Cardiac septum (tissue), 1 donor: ENCODE measurements at regions not wholly inside any gene's neighbourhood (a gene's known extent, or its start where the extent isn't known, plus 50 kb on each side); places are given as distances from the start of the nearest gene placed in this dataset.

Experiments
- DNase-seq: peaks from one replicate; pipeline ENCODE4 v3.0.0-alpha.2; 2020; ENCODE audit warnings: low spot score
- intact Hi-C: fragments of 100-400 bp; cut with DNase I; formaldehyde crosslinking; loops from one replicate; pipeline ENCODE4 v1.14.0; 2022
- donor health status: DM: no; HTN: no; CAD: no.

DNA sequence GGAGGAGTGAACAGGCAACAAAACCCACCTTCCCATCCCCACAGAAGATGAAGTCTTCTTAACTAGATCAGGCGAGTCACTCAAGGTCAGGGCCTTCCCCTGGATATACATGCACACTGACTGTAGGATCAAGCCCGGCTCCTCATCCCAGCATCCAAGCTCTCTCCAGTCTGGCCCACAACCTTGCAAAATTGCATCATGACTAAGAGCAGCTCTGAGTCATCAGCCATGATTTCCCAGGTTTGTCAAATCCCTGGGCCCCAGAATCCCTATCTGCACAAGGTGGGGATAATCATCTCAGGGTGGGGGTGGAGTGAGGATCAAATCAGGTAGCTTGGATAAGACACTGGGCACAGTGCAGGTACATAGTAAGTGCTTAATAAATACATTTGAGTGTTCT is 199.3 kb upstream of the GRIK3 start:
- DNase-seq: no peak
- intact Hi-C loops: no loop called here

DNA sequence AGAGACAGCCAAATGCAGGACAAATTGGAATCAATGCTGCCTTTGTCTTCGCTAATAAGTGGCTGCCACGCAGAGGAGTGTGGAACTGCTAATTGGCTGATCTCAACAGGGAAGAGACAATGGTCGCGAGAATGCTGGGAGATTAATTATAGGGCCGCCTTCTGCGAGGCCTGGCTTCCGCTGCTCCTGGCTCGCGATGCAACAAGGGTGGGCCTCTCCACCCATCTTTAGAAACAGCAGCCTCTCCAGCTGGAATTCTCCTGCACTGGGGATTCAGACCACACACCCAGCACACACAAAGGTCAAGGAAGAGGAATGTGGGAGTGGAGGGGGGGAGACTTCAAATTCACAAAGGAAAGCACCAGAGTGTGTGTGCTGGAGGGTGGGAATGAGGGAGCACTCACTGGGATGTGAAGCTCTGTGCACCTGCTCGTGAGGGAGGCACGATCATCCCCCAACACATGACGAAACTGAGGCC is 200.7 kb upstream of the GRIK3 start:
- DNase-seq: no peak
- intact Hi-C loops: no loop called here

DNA sequence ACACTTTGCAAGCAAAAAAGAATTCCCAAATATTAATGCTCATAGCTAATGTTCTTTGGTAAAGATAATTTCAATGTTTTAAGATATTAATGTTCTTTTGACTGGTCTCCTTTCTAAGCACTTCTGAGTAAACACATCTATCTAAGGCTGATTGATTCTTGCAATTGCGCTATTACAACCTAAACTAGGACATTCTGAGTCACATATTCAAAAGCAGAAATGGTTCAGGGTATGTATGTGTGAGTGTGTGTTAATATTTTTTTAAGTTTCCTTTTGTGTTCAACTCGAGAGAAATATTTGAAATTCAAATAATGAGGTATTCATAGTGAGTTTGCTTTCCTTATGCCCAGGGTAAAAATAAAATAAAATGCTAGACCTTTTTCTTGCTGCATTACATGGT is 203.6 kb upstream of the GRIK3 start:
- DNase-seq: no peak
- intact Hi-C loops: no loop called here

DNA sequence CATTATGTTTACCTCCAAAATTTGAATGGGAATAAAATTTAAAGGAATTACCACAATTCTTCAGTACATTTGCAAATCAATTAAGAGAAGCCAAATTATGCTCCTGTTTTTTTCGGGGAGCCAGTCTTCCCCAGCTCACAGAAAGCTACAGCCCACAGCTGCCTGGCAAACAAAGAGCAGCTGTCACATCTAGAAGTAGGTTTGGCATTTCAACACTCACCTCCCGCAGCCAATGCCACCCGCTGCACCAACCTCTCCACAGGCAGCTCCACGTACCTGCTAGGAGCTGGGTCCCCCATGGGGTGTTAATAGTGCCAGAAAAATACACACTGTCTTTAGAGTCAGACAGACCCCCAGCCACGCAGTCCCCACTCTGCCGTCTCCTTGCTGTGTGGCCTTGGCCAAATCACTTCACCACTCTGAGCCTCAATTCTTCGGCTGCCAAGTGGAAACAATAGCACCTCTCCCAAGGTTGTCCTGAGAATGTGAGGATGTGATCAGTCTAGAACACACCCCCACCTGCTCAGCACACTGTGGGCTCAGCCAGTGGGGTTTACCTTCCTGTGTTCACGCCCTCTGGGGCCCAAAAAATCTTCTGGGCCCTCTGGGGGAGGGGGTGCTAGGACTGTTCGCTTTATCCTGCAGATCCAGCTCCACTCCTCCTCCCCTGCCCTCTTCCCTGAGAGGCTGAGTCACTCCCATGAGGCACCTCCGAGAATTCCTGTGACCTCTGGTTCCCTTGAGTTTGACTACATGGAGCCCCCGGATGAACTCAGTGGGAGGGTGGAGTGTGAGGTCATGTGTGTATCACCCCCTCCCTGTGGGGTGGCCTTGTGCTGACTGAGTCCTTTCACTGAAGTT is 204.3 kb upstream of the GRIK3 start:
- DNase-seq: no peak
- intact Hi-C loops: no loop called here

DNA sequence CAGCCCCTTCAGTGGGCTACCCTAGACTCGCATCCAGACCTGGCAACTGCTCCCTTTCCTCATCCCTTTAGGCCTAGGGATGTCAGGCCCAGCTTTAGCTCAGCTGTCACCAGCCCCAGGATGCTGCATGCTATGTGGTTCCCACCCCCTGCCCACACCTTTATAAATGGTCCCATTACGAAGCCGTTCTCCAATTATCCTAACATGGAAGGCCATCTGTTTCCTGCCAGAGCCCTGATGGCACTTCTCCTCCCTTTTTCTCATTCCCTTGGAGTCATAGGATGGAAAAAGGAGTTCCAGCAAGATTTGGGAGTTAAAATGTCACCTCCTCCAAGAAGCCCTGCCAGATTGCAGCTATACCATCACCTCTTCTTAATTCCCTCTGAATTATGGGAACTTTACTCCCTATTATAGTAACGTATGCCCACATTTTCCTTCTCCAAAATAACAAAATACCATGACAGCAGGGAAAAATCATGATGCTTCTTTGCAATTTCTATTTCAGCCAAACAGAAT is 205.0 kb upstream of the GRIK3 start:
- no peak for DNase-seq
- intact Hi-C loops: no loop called here

DNA sequence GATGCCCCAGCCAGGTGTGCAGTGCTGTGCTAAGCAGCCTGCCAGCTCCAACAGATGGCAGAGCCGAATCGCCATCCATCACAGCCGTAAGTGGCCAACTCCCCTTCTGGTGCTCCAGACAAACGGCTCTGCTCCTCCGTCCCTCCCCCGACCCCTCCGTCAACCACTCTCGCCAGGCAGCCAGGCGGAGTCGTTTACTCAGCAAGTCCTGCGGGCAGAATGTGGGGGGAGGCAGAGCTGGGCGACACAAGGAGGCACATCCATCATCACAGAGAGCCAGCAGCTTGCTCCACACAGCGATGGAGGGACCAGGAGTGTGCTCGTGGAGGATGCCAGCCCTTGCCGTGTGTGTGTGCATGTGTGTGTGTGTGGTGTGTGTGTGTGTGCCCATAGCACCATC is 206.6 kb upstream of the GRIK3 start:
- intact Hi-C loops: no loop called here
- DNase-seq: no peak

DNA sequence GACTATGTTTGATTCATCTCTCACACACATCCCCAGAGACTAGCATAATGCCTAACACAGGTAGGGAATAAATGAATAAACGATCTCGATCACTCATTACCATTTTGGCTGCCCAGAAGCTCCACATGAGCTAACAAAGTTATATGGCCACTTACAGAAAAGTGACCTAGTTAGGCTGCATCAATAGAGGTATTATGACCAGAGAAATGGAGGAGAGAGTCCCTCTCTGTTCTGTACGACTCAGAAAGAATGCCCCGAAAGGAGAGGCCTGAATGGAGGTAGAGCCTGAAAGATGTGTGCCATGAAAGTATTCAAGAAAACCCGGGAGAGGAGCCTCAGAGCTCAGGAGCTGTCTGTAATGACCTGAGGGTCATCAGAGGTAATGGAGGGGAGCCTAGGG is 208.2 kb upstream of the GRIK3 start:
- intact Hi-C loops: no loop called here
- DNase-seq: no peak

DNA sequence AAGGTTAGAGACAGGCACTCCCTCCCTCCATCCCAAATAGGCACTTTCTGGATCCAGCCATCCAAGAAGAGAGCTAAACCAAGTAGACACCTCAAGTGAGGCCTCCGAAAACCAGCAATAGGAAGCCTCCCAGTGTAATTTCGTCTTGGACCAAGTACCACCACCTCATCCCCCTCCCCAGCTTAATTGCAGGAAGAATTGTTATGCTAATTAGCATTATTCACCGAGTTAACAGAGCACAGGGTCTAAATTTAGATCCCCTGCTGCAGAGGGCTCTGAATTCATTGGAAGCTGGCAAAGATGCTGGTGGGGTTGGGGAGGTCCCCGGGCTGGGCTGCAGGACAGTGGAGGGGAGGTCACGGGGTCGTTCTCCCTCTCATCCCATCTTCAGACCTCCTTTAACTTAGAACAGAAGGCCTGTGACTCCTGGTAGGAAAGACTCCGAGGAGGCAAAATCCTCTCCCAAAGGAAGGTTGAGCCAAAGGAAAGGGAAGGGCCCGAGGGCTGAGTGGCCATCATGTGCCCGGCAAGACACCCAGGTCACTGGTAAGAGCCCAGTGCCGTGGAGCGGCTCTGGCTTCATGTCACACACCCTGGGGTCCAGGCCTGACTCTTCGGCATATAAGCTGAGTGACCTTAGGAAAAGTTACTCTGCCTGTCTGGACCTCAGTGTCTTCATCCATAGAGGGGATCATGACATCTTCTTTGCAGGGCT is 209.2 kb upstream of the GRIK3 start:
- intact Hi-C loops: no loop called here
- no peak for DNase-seq

DNA sequence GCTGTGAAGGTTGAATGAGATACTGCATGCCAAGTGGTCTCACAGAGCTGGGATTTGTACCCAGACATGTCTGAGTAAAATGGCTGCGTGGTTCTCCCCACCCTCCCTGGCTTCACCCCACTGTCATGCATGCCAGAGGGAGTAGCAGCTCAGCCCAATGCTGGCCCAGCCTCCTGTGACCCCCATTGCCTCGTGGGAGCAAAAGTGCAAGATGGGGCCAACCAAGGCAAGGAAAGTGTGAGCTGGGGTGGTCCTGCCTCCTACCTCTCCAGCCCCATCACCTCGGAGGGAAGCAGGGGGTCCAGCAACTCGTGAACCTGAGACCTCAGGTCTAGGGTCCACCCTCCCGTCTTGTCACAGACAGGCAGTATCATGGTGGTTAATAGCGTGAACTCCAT is 209.8 kb upstream of the GRIK3 start:
- intact Hi-C loops: no loop called here
- no peak for DNase-seq

DNA sequence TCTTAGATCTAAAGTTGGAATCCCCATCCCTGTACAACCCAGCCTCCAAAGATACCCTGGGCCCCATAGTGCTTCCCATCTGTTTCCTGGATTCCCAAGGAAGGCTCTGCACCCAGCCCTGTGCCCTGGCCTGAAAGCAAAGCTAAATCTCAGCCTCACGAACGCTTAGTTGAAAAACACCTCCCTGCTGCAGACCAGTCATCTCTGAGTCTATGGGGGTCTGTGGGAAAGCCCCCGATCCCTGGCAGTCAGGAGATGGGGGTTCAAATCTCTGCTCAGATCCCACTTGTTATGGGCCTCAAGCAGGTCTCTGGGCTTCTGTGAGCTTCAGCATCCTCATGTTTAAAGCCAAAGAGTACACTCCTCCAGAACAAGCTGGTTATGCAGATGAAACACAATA is 210.5 kb upstream of the GRIK3 start:
- intact Hi-C loops: no loop called here
- no peak for DNase-seq

DNA sequence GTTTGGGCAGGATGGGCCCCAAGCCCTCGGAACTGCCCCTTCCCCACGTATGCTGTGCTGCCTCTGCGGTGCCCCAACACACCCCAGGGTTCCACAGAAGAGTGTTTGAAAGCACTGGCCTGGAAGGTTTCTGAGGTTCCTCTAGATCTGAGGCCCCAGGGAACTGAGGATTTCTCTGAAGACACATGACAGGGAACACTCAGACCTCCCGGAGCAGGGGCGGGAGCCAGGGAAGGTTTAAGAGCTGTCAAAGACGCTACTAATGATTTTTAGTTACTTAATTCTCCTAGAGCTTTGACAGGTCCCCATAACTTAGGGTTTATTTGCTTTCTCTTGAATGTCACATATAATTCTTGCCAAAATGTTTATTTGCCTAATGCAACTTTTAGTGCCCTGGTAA is 212.3 kb upstream of the GRIK3 start:
- intact Hi-C loops: no loop called here

DNA sequence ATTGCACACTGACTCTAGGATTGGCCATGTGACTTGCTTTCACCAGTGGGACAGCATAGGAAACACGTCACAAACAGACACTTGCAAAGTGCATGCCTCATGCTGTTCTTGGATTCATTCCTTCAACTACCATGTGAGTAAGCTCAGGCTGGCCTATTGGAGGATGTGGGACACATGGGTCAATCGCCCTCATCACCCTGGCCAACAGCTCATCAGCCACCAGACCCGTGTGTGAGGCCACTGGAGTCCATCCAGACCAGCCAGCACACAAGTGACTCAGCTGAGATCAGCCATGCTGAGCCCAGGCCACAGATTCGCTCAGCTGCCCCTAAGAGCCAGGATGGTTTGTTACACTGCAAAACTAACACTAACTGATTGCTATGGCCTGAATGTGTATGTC is 216.1 kb upstream of the GRIK3 start:
- no peak for DNase-seq
- intact Hi-C loops: no loop called here

More for the DNA sequence above, 212.3 kb upstream of the GRIK3 start:
- no peak for DNase-seq

DNA sequence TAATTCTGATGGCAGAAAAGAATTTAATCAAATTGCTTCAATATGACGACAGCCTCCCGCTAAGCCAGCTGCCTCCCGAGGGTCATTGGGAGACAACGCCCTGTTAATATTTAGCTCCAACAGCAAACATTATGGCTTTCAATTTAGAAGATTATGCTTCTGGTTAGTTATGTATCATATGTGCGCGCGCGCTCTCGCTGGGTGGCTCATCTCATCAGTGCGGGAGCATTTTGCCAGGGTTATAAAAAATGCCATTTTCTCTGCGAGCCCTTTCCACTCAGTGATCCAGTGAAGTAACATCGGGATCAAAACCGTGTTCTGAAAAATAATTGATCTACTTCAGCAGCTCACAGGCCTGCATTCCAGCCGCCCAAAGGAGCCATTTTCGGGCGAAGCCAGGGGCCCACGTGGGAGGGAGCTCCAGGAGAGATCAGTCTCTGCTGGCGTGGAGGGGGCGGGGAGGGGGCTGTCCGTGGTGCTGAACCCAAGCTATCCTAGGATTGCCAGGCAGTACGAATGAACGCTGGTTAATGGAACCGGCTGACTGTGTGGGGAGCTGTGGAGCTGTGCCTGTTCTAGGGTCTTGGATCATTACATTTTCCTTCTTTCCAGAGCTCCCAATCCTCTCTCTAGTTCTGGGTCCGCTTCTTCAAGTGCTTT is 219.1 kb upstream of the ZC3H12A start:
- intact Hi-C loops: no loop called here
- no peak for DNase-seq

DNA sequence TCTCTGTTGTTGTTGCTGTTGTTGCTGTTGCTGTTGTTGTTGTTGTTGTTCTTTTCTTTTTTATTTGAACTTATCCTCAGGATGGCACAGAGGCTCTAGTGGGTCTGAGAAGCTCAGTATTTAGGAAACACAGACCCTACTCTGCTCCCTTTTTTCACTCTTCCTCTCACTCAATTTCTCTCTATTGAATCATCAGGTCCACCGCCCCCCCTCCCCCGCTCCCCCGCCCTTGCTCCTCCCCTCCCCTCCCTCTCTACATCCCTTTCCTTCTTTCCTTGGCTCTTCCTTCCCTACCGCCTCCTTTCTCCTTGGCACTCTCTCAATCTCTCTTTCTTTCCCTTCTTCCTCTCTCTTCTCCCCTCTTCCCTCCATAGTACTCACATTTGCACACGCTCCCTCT is 218.5 kb upstream of the ZC3H12A start:
- intact Hi-C loops: no loop called here
- no peak for DNase-seq

DNA sequence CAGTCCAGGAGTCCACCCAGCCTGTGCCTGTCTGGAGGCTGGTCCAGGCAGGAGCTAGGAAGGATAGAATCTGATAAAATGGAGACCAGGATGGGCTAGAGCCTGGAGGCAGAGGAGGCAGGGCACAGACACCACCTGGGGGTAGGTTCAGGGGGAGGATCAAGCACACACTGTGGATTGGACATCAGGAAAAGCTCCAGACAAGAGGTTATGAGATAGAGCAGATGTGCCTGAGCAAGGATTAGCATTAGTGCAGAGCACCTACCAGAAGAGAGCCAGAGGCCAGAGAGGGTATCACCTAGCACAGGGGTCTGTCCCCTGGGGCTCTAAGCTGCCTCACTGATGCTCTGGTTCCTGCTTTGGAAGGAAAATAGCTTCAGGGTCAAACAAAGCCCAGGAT is 216.7 kb upstream of the ZC3H12A start:
- DNase-seq: no peak
- intact Hi-C loops: no loop called here

DNA sequence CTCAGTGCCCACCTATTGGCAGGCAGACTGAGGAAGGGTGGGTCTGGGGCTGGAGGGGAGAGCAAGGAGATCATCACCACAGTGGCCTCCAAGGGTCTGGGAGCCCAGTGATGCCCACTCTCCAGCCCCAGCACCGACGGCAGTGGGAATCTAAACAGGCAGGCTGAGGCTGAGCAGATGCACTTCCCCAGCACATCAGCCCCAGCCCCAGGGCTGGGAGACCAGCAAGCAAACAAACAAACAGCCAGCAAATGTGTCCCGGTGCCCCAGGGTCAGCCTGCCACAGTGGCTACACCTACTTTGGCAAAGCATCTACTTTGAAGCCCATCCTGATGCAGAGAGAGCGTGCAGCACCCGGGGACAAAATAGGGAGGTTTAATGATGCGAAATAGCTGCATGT is 216.3 kb upstream of the ZC3H12A start:
- intact Hi-C loops: no loop called here

DNA sequence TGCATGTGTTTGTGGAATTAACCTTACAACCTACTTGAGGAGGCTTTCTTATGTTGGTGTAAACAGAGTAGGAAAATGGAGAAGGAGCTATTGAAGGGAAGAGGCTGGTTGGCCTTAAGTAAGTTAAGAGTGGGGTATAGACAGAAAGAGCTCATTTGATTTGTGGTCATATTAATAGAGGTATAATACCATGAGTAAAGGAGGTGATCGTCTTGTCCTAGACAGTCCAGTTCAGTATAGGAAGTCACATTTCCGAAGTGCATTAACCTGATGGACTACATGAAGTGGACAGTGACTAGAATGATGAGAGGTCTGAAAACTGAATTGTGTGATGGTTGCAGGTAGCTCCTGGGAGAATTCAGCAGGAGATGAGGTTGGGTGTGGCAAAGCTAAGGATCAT is 215.4 kb upstream of the ZC3H12A start:
- intact Hi-C loops: no loop called here
- no peak for DNase-seq

More for the DNA sequence above, 216.3 kb upstream of the ZC3H12A start:
- DNase-seq: no peak

DNA sequence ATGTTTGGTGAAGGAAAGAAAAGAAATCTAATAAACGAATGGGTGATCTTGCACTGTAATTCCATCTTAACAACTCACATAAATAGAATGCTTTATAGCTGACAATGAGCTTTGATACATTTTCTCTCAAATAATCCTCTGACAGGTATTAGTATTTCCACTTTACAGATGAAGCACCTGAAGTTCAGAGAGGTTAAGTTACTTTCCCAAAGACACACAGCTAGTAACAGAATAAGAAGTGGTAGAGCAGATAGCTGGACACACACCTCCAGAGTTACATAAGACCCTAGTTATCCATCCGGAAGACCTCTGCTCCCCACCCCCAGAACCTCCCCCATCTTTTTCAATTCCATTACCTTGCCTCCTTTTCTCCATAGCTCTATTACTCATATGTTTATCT is 213.3 kb upstream of the ZC3H12A start:
- DNase-seq: no peak
- intact Hi-C loops: no loop called here

DNA sequence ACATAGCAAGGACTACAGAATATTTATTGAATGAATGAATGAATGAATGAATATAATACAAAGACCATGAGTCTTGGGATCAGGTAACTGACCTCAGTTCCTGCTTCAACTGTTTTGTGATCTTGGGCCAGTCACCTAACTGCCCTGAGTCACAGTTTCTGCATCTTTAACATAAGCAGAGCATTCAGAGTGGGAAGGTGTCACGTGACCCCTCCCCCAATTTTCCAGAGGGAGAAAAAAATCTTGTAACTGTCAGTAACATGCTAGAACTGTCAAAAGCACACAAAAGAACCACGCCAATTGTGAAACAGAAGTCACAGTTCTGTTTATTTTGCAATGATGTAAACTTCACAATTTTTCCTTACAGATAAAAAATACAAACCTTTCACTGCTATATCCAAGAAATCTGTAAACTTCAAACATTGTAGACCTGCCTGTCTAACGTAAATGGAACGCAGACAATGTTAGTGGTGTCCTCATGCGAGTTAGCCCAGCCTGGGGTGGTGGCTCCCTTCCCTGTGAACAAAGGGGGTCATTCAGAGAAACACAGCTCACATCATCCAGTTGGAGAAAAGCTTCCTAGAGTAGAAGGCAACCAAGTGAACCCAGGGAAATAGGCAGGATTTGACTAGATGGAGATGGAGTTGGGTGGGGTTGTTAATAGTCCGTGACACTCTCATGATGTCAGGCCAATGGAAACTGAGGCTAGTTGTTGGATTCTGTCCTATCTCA is 211.8 kb upstream of the ZC3H12A start:
- intact Hi-C loops: no loop called here
- DNase-seq: no peak

DNA sequence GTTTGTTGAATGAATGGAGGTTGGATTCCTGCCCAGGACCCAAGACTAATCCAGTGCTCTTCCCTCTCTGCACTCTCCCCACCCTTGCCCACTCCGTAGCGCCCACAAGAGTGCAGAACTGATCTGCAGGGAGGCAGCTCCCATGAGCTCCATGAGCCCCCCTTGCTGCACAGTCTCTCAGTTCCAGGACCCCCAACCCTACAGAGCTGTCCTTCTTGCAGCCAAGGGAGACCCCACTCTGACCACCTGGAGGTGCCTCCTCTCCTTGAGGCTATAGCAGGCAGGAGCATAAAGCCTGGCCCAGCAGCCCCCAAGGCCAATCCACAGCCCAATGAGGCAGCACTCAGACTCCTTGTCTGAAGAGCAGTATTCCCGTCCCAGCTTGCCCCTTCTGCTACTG is 209.2 kb upstream of the ZC3H12A start:
- DNase-seq: no peak
- intact Hi-C loops: no loop called here
